RKO (cell line): ENCODE measurements at regions not wholly inside any gene's neighbourhood (a gene's known extent, or its start where the extent isn't known, plus 50 kb on each side); places are given as distances from the start of the nearest gene placed in this dataset.
"Not testable (repeated sequence)": the region's sequence is repeated elsewhere in the genome, so short reads cannot be mapped to it uniquely, and the experiment has no call there.

Experiments used
- DNase-seq: peaks from one replicate; pipeline ENCODE4 v3.0.0-alpha.2; 2016; ENCODE audit warnings: low spot score

DNA sequence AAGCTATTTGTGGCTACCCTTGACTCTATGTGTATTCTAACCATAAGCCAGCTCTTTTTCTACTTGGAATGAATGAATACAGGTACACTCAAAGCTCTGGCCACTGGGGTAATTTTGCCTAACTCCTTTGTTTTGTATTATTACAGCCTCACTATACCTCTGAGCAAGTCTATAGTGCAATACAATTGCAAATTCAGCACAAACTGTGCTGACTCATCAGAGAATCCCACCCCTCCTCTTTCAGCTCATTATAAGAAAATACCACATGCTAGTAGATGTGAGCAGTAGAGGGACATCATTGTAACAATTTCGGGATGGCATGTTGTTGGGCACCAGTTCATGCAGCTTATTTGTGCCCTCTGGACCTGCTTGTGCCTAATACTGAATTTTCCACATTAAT lies 1382.2 kb downstream of the SLITRK5 start:
- no peak for DNase-seq

DNA sequence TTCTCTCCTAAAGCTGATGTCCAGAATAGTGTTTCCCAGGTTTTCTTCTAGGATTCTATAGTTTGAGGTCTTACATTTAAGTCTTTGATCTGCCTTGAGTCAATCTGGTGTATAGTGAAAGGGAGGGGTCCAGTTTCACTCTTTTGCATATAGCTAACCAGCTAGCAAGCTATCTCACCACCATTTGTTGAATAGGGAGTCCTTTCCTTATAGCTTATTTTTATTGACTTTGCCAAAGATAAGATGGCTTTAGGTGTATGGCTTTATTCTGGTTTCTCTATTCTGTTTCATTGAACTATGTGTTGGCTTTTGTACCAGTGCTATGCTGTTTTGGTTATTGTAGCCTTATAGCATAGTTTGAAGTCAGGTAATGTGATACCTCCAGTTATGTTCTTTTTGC lies 1386.1 kb downstream of the SLITRK5 start:
- DNase-seq, result no peak

DNA sequence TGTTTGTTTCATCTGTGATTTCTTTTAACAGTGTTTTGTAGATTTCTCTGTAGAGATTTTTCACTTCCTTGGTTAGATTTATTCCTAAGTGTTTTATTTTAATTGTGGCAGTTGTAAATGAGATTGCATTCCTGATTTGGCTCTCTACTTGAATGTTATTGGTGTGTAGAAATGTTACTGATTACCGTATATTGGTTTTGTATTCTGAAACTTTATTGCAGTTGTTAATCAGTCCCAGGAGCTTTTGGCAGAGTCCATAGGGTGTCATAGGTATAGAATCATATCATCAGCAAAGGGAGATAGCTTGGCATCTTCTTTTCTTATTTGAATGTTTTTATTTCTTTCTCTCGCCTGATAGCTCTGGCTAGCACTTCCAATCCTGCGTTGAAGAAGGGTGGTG lies 1386.7 kb downstream of the SLITRK5 start:
- DNase-seq, result no peak

DNA sequence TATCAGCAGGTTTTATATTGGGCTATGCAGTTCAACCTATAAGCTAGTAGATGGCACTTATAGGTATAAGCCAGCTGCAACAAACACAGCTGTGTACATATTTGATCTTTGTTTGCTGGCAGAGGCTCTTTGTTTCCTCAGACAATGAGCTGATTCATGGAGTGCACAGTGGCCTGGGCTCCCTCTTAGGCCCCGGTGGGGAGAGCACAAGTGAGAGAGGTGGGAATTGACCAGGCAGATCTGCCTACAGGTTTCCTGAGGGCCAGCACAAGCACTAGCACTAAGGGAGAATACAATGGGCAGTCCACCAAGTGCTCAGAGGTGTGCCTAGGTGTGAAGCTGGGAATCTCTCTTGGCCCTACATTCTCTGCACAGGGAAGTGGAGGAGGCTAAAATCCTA lies 1390.7 kb downstream of the SLITRK5 start:
- no peak for DNase-seq

DNA sequence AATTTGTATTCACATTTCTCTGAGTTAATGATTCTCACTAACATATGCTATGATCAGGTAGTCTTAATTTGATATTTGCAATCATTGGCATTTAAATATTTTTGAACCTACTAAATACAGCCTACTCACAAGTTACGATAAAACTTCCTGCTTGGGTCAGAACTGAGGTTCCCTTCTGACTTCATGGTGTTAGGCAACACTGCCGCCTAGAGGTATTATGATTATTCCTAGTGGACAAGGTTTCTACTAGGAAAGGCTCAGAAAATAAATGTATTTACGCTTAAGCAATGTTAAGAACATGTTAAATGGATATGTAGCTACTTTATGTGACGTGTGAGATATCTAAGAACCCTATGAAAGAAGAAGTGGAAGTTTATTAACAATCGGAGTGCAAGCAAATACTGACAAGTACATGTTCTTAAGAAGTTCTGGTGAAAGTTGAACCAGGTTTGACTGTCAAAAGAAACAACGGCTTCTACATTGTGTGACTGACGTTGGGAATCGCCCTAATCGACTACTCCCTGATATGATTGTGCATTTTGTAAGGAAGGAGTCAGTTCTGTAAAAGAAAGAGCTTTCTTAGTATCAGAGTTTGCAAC lies 1395.8 kb downstream of the SLITRK5 start:
- DNase-seq, result peak; percentile 79

DNA sequence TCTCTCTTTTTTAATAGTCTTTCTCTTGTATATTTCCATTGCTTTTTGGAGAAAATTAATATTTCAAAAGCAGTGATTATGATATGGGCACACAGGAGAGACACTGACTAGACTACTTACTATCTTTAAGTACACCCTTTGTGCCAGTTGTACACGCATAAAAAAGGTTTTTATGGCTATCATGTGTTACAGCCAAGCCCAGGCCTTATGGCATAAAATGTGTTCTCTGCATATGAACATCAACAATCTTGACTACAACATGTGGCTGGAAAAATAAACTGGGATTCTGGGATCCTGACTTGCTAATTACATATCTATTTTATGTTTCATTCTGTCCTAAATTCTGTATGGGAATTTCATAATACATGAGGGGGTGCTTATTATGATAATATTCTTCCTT lies 1401.8 kb downstream of the SLITRK5 start:
- no peak for DNase-seq

DNA sequence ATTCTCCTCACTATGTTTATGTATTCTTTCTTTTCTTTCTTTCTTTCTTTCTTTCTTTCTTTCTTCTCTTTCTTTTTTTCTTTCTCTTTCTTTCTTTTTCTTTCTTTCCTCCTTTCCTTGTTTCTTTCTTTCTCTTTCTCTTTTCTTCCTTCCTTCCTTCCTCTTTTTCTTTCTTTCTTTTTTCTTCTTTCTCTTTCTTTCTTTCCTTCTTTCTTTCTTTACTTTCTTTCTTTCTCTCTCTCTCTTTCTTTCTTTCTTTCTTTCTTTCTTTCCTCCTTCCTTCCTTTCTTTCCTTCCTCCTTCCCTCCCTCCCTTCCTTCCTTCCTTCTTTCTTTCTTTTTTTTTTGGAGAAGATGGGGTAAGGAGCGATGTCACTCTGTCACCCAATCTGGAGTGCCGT lies 1405.5 kb downstream of the SLITRK5 start:
- no peak for DNase-seq

DNA sequence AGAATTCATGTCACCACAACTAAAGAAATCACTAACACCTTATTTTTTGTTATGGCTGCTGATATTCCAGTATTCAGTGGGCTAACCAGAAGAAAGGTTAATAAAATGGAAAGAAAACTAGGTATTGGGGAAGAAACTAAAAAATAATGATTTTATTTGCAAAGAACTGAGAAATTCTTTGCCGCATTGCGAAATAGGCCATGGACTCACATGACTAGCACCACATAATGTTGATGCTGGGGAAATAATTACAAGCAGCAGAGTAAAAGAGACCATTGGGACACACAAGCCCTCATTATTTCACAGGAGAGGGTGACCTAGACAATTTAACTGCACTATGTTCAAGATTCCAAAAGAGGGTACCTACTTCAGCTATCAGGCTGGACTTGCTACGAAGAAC lies 1411.5 kb downstream of the SLITRK5 start:
- DNase-seq, result no peak

DNA sequence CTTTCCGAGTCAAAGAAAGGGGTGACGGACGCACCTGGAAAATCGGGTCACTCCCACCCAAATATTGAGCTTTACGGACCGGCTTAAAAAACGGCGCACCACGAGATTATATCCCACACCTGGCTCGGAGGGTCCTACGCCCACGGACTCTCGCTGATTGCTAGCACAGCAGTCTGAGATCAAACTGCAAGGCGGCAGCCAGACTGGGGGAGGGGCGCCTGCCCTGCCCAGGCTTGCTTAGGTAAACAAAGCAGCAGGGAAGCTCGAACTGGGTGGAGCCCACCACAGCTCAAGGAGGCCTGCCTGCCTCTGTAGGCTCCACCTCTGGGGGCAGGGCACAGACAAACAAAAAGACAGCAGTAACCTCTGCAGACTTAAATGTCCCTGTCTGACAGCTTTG lies 1416.9 kb downstream of the SLITRK5 start:
- not testable (repeated sequence) for DNase-seq

DNA sequence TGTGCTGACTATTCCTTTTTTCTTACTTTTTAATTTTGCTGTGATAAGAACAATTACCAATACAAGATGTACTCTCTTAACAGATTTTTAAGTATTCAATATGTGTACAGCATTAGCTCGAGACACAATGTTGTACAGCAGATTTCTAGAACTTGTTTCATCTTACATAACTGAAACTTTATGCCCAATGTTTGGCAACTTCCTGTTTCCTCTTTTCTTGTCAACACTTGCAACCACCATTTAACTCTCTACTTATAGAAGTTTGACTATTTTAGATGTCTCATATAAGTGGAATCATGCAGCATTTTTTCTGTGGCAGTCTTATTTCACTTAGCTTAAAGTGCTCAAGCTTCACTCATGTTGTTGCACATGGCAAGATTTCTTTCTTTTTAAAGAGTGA lies 1426.8 kb downstream of the SLITRK5 start:
- DNase-seq, result no peak

DNA sequence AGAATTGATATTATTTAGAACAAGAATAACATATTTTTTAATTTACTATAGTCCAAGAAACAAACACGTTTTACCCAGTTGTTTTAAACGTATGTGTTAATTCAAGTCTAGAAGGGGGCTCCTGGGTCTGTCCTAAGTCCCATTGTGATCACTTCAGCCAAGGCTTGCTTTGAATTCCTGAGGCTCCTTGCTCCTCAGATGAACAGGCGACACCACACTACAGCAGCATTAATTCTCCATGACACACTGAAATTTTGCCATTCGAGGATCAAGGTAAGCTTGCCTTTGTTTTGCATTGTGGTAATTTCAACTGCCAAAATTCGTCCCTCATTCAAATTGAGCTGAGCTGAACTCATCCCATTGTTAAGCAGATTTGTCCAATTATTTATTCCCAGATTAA lies 1442.6 kb downstream of the SLITRK5 start:
- no peak for DNase-seq

DNA sequence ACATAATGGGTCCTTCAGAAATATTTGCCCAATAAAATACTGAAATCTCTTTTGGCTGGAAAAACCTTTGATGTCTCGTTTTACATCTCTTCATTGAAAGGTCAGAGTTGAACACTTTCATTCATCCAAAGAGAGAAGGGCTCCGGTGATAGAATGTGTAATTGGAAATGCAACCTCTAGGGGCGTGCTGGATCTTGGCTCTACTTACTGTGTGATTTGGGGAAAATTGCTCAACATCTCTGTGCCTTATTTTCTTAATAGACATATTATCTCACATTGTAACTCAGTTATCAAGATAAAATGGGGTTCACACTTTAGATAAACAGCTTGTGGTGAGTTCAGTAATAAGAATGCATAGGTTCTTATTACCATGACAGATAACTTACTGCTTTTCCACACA lies 1444.1 kb downstream of the SLITRK5 start:
- DNase-seq, result no peak

DNA sequence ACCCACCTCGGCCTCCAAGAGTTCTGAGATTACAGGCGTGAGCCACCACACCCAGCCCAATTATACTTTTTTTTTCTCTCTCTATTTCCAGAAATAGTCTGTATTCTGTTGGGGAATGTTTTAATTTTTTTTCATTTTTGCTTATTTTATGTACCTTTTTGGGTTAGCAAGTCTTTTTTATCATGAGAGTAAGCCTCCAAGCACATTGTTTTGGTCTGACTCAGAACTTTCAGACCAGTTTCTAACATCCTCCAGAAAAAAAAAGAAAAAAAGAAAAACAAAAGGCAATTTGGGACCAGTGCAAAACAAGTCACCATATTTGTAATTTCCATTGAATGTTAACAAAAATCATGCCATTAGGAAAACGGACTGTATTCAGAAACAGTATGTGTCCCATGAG lies 1465.5 kb downstream of the SLITRK5 start:
- no peak for DNase-seq

DNA sequence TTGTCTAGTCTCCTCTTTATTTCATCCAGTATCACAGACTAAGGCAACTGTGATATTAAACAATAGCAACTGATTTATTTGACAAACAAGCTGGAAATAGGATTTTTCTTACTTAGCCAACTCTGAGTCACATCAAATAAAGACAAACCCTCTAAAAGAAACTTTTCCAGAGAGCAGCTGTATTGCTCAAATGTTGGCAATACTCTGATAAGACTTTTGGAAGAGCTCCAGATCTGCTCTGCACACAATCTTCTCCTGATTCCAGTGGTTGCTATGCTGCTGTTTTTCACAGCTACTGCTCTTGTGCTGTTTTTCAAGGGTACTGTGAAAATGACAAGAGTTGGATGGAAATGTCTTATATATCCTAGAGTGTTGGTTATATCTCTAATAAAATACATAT lies 1479.2 kb downstream of the SLITRK5 start:
- no peak for DNase-seq

DNA sequence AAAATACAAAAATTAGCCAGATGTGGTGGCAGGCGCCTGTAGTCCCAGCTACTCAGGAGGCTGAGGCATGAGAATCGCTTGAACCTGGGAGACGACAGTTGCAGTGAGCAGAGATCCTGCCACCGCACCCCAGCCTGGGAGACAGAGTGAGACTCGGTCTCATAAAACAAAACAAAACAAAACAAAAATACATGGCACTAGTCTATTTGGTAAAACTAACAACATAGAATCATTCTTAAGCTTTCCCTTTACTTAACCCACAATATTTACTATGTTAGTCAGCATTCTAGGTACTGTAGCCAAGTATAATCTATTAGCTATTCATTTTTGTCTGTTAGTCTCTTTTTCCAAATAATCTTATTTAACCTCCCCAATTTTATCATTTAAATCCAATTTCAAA lies 1482.8 kb downstream of the SLITRK5 start:
- DNase-seq, result no peak

DNA sequence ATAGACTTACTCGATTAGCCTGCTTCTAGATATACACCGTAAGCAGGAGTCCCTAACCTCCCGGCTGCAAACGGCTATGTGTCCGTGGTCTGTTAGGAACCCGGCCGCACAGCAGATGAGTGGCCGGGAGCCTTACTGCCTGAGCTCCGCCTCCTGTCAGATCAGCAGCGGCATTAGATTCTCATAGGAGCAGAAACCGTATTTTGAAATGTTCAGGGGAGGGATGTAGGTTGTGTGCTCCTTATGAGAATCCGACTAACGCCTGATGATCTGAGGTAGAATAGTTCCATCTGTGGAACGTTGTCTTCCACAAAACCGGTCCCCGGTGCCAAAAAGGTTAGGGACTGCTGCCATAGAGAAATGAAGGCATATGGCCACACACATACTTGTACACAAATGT lies 1491.9 kb downstream of the SLITRK5 start:
- DNase-seq, result no peak

DNA sequence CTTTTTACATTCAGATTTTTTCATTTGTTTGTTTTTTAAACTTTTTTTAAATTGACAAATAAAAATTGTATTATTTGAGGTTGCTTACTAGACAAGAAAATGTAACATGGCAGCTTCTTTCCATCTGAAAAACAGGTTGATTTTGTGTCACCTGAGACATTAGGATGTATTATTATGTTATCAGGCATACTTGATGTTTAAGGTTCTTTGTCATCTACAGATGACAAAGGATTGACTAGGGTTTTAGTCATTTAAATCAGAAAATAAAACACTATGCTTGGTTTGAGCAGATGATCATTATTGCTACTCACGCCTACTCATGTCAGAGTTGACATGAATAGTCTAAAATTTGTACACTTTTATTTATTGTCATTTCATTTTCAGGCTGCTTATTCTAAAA lies 1494.5 kb downstream of the SLITRK5 start:
- DNase-seq, result no peak

DNA sequence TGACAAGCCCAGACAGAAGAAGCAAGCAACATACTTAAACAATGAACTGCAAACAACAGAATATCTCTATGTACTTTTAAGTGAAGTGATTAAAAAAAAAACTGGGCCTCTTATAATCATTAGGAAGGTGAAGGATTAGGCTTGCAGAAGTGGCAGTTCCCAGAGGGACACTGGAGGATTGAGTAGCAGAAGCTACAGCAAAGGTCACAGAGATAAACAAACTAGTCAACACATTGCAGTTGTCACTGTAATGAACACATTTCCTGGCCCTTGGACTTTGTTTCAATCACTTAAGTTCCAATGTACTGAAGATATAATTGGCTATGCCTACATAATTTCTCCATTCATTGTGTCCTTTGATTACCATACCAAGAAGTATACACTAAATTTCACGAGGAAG lies 1498.8 kb downstream of the SLITRK5 start:
- no peak for DNase-seq

DNA sequence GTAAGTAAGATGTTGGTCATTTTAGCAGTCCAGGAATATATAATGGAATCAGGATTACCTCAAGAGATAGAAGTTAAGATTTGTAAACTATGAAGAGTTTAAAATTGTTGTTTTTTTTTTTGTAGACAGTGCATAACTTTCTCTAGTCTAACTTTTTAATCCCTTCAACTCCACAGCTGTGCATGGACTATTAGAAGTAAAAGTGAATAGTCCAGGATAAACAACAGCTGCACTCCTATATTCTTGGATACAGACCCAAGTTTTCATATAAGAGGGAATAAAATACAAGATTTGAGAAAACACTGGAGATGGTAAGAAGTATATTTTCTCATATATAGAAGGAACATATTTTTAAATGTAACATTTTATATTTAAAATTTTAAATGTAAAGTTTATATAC lies 1509.9 kb downstream of the SLITRK5 start:
- no peak for DNase-seq

DNA sequence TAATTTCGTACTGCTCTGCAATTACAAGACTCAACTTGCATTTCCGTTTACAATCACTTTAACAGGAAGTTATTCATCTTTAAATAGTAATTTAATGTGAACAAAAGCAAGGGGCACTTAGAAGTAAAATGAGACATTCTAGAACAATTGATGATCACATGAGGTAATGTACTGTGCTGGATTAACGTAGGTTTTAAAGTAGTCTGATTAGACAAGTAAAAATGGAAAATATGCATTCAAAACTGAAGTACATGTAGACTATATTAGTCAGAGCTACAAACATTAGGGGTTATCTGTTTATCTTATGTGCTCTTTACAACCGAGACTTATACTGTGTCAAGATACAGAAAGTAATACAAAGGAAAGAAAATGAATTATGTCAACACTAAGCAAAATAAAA lies 1528.0 kb downstream of the SLITRK5 start:
- DNase-seq, result no peak

DNA sequence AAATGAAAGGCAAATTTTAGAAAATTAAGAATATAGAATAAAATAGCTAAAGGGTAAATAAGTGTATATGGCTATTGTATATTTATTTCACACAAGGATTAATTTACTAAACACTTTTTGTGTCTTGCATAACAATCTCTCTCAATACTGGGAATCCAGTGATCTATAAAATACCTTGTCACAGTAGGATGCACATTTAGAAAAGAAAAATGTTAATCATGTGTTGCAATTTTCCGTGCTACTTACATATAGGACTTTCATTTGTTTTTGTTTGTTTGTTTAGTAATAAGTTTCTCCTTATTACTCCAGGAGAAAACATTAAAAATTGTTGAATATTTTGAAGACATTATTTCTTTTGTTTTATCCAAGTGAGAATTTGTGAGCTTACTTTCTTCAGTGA lies 1533.3 kb downstream of the SLITRK5 start:
- no peak for DNase-seq

DNA sequence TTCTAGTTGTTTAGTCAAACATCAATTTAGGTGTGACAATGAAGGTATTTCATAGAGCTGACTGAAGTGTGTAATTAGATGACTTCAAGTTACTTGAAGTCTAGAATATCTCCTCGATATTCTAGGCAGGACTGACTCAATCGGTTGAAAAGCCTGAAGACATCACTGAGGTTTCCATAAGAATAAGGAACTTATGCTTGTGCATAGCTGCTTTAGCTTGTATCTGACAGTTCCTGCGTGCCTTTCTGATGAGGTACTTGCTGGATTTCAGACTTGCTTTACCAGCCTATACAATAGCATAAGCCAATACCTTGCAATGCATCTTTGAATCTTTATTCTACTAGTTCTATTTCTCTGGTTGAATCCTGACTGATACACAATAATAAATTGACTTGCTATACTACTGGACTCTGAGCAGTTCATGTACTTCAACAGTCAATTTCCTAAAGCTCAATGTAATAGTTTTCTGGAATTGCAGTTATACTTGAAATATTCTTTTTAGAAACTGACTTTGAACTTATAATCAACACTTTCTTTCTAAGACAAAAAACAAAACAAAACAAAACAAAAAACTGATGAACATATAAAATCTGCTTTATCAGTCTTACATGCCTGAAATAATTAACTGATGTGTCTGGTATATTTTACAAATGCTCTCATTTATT lies 1534.8 kb downstream of the SLITRK5 start:
- no peak for DNase-seq

DNA sequence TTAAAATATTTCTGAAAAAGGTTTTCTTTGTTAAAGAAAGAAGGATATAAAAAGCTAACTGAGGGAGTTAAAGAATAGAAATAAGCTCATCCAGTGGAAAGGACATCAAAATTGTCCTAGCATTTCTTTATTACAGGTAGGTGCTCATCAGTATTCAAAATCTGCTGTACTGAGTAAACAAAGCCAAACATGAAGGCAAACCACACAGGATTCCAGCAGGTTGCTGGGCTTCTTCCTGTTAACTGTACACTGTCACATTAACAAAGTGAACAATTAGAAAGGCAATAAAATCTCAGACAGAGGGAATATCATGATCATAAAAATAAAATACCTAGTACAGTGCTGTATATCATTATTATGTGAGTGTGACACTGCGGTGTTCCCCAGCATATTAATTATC lies 1541.0 kb downstream of the SLITRK5 start:
- no peak for DNase-seq

DNA sequence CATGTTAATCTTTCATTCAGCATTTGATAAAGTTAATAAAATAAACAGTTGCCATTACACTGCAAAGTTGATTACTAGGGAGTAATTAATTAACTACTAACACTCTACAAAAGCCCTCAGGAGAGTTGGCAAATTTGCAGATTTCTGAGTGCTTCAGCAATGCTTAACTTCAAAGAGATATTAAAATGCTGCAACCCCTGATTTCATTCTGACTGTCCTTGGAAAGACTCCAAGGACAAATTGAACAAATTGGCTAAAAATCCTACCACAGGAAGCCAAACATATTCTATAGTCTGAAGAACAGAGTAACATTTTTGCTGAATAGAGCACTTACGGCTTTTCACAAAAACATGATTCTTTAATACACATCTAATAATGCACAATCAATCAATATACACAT lies 1543.0 kb downstream of the SLITRK5 start:
- DNase-seq, result no peak
